Fibroblast of the aortic adventitia (primary cell): ENCODE measurements at regions not wholly inside any gene's neighbourhood (a gene's known extent, or its start where the extent isn't known, plus 50 kb on each side); places are given as distances from the start of the nearest gene placed in this dataset.

ENCODE experiments used
- DNase-seq: peaks from one replicate; pipeline ENCODE4 v3.0.0-alpha.2; 2010; ENCODE audit warnings: low read depth
- H3K4me3 ChIP-seq: 2 replicates; pipeline ENCODE4 v1.5.1; 2011; ENCODE audit warnings: low read depth, mild to moderate bottlenecking, control low read depth, low read length, moderate library complexity
- TF ChIP-seq, protein P1 (sequence below): IDR thresholded peaks from 2 replicates; pipeline ENCODE4 v1.5.1; 2011; ENCODE audit warnings: mild to moderate bottlenecking, low read length, control low read depth, inconsistent platforms; ENCODE audit not compliant: insufficient read depth

DNA sequence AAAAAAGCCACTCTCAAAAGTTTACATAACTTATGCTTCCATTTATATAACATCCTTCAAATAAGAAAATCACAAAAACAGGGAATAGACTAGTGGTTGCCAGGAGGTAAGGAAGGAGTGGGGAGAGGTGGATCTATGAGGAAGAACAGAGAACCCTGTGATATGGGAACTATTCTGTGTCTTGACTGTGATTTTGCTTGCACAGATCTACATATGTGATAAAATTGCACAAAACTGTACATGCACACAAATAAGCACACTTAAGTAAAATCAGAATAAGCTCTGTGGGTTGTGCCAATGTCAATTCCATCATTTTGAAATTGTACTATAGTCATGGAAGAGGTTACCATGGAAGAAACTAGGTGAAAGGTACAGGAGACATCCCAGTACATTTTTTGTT is 121.6 kb upstream of the SGCG start:
- no peak for DNase-seq
- H3K4me3 ChIP-seq, result no peak overlapping the region
- TF ChIP-seq, protein P1, sequence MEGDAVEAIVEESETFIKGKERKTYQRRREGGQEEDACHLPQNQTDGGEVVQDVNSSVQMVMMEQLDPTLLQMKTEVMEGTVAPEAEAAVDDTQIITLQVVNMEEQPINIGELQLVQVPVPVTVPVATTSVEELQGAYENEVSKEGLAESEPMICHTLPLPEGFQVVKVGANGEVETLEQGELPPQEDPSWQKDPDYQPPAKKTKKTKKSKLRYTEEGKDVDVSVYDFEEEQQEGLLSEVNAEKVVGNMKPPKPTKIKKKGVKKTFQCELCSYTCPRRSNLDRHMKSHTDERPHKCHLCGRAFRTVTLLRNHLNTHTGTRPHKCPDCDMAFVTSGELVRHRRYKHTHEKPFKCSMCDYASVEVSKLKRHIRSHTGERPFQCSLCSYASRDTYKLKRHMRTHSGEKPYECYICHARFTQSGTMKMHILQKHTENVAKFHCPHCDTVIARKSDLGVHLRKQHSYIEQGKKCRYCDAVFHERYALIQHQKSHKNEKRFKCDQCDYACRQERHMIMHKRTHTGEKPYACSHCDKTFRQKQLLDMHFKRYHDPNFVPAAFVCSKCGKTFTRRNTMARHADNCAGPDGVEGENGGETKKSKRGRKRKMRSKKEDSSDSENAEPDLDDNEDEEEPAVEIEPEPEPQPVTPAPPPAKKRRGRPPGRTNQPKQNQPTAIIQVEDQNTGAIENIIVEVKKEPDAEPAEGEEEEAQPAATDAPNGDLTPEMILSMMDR, result no peak

DNA sequence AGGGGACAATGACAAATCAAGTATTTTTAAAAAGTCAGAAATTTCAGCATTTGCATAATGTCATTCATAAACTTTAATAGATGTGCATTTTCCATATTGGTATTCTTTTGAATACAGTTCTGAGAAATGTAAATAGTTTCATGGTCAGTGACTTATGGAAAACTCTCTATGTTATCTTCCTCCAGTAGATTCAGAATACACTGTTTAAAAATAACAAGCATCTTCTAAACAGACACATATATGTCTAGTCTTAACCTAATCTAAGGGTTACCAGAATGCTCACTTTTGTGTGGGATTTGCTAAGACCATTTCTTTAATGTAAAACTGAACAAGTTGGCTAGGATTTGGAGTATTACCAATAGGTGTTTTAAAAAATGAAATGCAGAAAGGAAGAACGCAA is 119.8 kb upstream of the SGCG start:
- DNase-seq, result no peak
- TF ChIP-seq, protein P1, result no peak
- H3K4me3 ChIP-seq, result no peak overlapping the region

DNA sequence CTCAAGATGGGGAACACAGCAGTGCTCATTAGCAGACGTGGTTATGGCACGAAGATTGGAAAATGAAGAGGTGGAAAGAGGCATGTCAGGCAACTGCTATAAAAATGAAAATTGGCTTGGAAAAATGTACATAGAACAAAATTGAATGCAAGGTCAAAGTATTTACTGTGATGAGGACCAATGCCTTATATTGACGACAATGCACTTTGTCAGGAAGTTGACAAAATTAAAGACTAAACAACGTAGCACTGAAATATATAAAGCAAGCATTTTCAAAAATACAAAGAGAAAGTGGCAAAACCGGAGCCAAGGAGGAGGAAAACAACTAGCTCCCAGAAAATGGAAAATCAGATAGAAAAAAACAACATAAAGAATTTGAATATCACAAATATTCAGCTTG is 113.7 kb upstream of the SGCG start:
- TF ChIP-seq, protein P1, result no peak
- H3K4me3 ChIP-seq, result no peak overlapping the region
- no peak for DNase-seq

DNA sequence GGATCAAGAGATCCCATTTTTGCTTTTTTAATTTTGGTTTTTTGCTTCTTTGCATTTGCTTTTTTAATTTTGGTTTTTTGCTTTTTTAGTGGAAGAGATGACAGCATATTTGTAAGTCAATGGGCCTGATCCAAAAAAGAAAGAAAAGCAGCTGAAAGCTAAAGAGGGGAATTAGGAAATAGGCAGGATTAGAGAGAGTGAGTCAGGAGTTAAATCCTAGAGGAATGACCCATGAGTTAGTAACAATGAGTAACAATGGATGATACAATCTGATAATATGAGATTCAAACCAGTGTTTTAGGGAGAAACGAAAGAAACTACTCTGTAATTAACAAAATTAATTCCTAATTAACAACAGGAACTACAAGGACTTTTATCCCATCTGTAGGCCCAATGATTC is 111.2 kb upstream of the SGCG start:
- TF ChIP-seq, protein P1, result no peak
- DNase-seq, result peak; percentile 84
- H3K4me3 ChIP-seq, result no peak overlapping the region

DNA sequence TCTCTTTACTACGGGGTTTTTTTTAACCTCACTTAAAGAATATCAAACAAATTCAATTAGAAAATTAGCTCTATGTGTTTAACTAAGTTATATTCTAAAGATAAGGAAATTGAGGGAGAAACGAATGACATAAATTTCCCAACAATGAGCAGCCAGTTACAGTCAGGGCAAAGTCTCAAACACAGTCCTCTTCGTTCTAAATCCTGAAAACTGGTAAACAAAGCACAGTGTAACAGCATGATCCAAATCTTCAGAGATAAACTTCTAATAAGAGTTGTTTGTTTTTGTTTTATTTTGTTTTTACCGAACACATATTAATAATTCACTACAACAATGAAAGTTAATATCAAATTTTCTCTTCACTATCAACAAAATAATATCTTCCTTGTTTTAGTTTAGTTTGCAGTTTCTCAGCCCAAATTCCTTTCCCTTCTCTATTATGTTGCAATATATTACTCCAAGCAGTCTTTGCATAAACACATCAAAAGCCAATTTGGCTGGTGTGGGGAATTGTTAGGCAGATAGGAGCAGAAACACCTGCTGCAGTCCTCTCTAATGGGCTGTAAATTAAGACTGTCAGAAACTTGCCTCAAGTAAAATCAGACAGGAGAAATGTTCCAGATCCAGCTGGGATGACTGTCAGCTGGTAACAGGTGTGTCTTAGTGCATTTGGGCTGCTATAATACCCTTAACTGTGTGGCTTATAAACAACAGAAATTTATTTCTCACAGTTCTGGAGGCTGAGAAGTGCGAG is 106.5 kb upstream of the SGCG start:
- TF ChIP-seq, protein P1, result no peak
- DNase-seq, result peak; percentile 43
- no peak overlapping the region for H3K4me3 ChIP-seq

DNA sequence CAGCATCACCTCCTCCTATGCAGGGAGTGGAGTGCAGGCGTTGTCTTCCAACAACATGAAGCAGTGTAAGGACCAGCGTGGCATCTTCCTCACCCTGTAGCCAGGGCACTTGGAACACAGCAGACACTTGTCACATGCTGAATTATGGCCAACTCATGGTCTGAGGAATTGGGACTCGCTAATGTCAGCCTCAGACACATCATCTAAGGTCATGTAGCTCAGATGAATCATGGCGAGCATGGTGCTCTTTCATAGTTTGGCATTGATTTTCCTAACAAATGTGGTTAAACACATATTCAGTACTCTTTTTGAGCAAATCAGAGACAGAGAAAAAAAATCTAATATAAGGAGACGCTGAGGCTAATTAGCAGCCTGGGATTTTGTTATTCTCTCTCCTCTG is 99.6 kb upstream of the SGCG start:
- TF ChIP-seq, protein P1, result no peak
- no peak overlapping the region for H3K4me3 ChIP-seq
- no peak for DNase-seq

DNA sequence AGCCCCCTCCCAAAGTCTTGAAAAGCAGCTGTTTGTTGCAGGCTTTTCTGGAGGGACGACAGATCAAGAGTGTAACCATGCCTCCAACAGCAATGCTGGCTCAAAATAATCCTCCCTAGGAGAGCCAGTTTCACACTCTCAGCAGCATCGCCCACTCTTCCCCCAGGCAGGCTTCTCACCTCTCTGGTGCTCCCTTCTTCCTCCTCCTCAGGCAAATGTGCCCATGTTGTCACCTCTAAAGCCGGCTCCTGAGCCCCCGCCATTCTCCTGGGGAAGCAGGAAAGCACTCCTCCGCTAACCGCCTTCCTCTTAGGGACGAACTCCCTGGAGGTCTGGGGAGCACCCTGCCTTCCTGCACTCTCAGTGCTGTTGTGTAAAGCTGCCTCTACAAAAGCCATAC is 98.9 kb upstream of the SGCG start:
- H3K4me3 ChIP-seq, result no peak overlapping the region
- TF ChIP-seq, protein P1, result no peak
- DNase-seq, result no peak
